Stimulated activated naive CD8-positive, alpha-beta T cell treated with anti-CD3 and anti-CD28 coated beads, Interleukin-15, Interleukin-2, amounts not matched to agents 100 ng/mL and 50 ng/mL, for 24 hours (primary cell): ENCODE measurements at regions not wholly inside any gene's neighbourhood (a gene's known extent, or its start where the extent isn't known, plus 50 kb on each side); places are given as distances from the start of the nearest gene placed in this dataset.

Experiments
- H3K27ac Mint-ChIP-seq: one replicate; pipeline ENCODE4 v1.8.0; 2021; ENCODE audit warnings: mild to moderate bottlenecking, mixed read lengths
- H3K27me3 Mint-ChIP-seq: one replicate; pipeline ENCODE4 v1.8.0; 2021; ENCODE audit warnings: mixed read lengths
- H3K36me3 Mint-ChIP-seq: one replicate; pipeline ENCODE4 v1.8.0; 2021; ENCODE audit warnings: low read depth, mixed read lengths
- H3K4me1 Mint-ChIP-seq: one replicate; pipeline ENCODE4 v1.8.0; 2021; ENCODE audit warnings: low read depth, mixed read lengths
- H3K4me3 Mint-ChIP-seq: one replicate; pipeline ENCODE4 v1.8.0; 2021; ENCODE audit warnings: mild to moderate bottlenecking, mixed read lengths
- H3K9me3 Mint-ChIP-seq: one replicate; pipeline ENCODE4 v1.8.0; 2021; ENCODE audit warnings: mixed read lengths

- H3K36me3 Mint-ChIP-seq, result no peaks in the 10 kb centered on the region
- no peaks in the 10 kb centered on the region for H3K4me1 Mint-ChIP-seq
- H3K4me3 Mint-ChIP-seq, result no peak overlapping the region
- no peak overlapping the region for H3K27ac Mint-ChIP-seq
- no peaks in the 10 kb centered on the region for H3K9me3 Mint-ChIP-seq
- peaks cover 2% of the 10 kb centered on the region for H3K27me3 Mint-ChIP-seq
These were observed 395.7 kb upstream of the MAP3K7 start for GRCh38 chr6:90982581-90982980.

- Mint-ChIP-seq H3K4me1 (no peaks in the 10 kb centered on the region), H3K27ac (no peak overlapping the region), H3K9me3 (no peaks in the 10 kb centered on the region), H3K36me3 (no peaks in the 10 kb centered on the region), H3K27me3 (no peaks in the 10 kb centered on the region), H3K4me3 (no peak overlapping the region)
These were observed 395.2 kb upstream of the MAP3K7 start for GRCh38 chr6:90982051-90982450.

- Mint-ChIP-seq H3K27ac (no peak overlapping the region), H3K4me1 (no peaks in the 10 kb centered on the region), H3K36me3 (no peaks in the 10 kb centered on the region), H3K9me3 (no peaks in the 10 kb centered on the region), H3K4me3 (no peak overlapping the region), H3K27me3 (no peaks in the 10 kb centered on the region)
These were observed 391.2 kb upstream of the MAP3K7 start for GRCh38 chr6:90978046-90978445.

- H3K36me3 Mint-ChIP-seq, result no peaks in the 10 kb centered on the region
- H3K4me1 Mint-ChIP-seq, result no peaks in the 10 kb centered on the region
- H3K9me3 Mint-ChIP-seq, result no peaks in the 10 kb centered on the region
- no peak overlapping the region for H3K4me3 Mint-ChIP-seq
- no peaks in the 10 kb centered on the region for H3K27me3 Mint-ChIP-seq
- H3K27ac Mint-ChIP-seq, result no peak overlapping the region
These were observed 390.6 kb upstream of the MAP3K7 start for GRCh38 chr6:90977513-90977912.

GRCh38 chr6:90976341-90976740 is 389.5 kb upstream of the MAP3K7 start:
- Mint-ChIP-seq H3K27me3 (peaks cover 4% of the 10 kb centered on the region), H3K4me1 (no peaks in the 10 kb centered on the region), H3K36me3 (no peaks in the 10 kb centered on the region), H3K4me3 (no peak overlapping the region), H3K9me3 (no peaks in the 10 kb centered on the region), H3K27ac (no peak overlapping the region)

GRCh38 chr6:90975741-90976140 is 388.9 kb upstream of the MAP3K7 start:
- no peaks in the 10 kb centered on the region for H3K4me1 Mint-ChIP-seq
- H3K4me3 Mint-ChIP-seq, result no peak overlapping the region
- H3K9me3 Mint-ChIP-seq, result no peaks in the 10 kb centered on the region
- no peak overlapping the region for H3K27ac Mint-ChIP-seq
- peaks cover 4% of the 10 kb centered on the region for H3K27me3 Mint-ChIP-seq
- no peaks in the 10 kb centered on the region for H3K36me3 Mint-ChIP-seq

- no peaks in the 10 kb centered on the region for H3K36me3 Mint-ChIP-seq
- H3K9me3 Mint-ChIP-seq, result peaks cover 5% of the 10 kb centered on the region
- H3K4me3 Mint-ChIP-seq, result no peak overlapping the region
- peaks cover 4% of the 10 kb centered on the region for H3K27me3 Mint-ChIP-seq
- no peaks in the 10 kb centered on the region for H3K4me1 Mint-ChIP-seq
- H3K27ac Mint-ChIP-seq, result no peak overlapping the region
These were observed 386.3 kb upstream of the MAP3K7 start for GRCh38 chr6:90973188-90973587.

- Mint-ChIP-seq H3K27me3 (peaks cover 4% of the 10 kb centered on the region), H3K4me3 (no peak overlapping the region), H3K36me3 (no peaks in the 10 kb centered on the region), H3K9me3 (peaks cover 5% of the 10 kb centered on the region), H3K4me1 (no peaks in the 10 kb centered on the region), H3K27ac (no peak overlapping the region)
These were observed 383.8 kb upstream of the MAP3K7 start for GRCh38 chr6:90970672-90971071.

- H3K36me3 Mint-ChIP-seq, result no peaks in the 10 kb centered on the region
- no peak overlapping the region for H3K4me3 Mint-ChIP-seq
- no peak overlapping the region for H3K27ac Mint-ChIP-seq
- H3K27me3 Mint-ChIP-seq, result peaks cover 4% of the 10 kb centered on the region
- no peaks in the 10 kb centered on the region for H3K4me1 Mint-ChIP-seq
- H3K9me3 Mint-ChIP-seq, result peaks cover 5% of the 10 kb centered on the region
These were observed 380.6 kb upstream of the MAP3K7 start for GRCh38 chr6:90967471-90967870.

GRCh38 chr6:90960324-90960723 is 373.5 kb upstream of the MAP3K7 start:
- Mint-ChIP-seq H3K27ac (no peak overlapping the region), H3K9me3 (peaks cover 5% of the 10 kb centered on the region), H3K27me3 (peaks cover 4% of the 10 kb centered on the region), H3K4me1 (no peaks in the 10 kb centered on the region), H3K4me3 (no peak overlapping the region), H3K36me3 (no peaks in the 10 kb centered on the region)

- no peak overlapping the region for H3K27ac Mint-ChIP-seq
- peaks cover 4% of the 10 kb centered on the region for H3K27me3 Mint-ChIP-seq
- peaks cover 5% of the 10 kb centered on the region for H3K9me3 Mint-ChIP-seq
- H3K4me3 Mint-ChIP-seq, result no peak overlapping the region
- no peaks in the 10 kb centered on the region for H3K4me1 Mint-ChIP-seq
- H3K36me3 Mint-ChIP-seq, result no peaks in the 10 kb centered on the region
These were observed 368.4 kb upstream of the MAP3K7 start for GRCh38 chr6:90955246-90955645.

- Mint-ChIP-seq H3K27ac (no peak overlapping the region), H3K9me3 (no peaks in the 10 kb centered on the region), H3K4me1 (no peaks in the 10 kb centered on the region), H3K4me3 (no peak overlapping the region), H3K36me3 (no peaks in the 10 kb centered on the region), H3K27me3 (peaks cover 4% of the 10 kb centered on the region)
These were observed 366.7 kb upstream of the MAP3K7 start for GRCh38 chr6:90953405-90954161.

GRCh38 chr6:90952176-90952575 is 365.3 kb upstream of the MAP3K7 start:
- Mint-ChIP-seq H3K4me3 (no peak overlapping the region), H3K27ac (no peak overlapping the region), H3K4me1 (no peaks in the 10 kb centered on the region), H3K27me3 (peaks cover 3% of the 10 kb centered on the region), H3K9me3 (no peaks in the 10 kb centered on the region), H3K36me3 (no peaks in the 10 kb centered on the region)

- H3K27me3 Mint-ChIP-seq, result no peaks in the 10 kb centered on the region
- no peaks in the 10 kb centered on the region for H3K4me1 Mint-ChIP-seq
- H3K36me3 Mint-ChIP-seq, result no peaks in the 10 kb centered on the region
- no peaks in the 10 kb centered on the region for H3K9me3 Mint-ChIP-seq
- no peak overlapping the region for H3K27ac Mint-ChIP-seq
- no peak overlapping the region for H3K4me3 Mint-ChIP-seq
These were observed 361.7 kb upstream of the MAP3K7 start for GRCh38 chr6:90948540-90948939.

GRCh38 chr6:90947184-90948064 is 360.6 kb upstream of the MAP3K7 start:
- Mint-ChIP-seq H3K27ac (no peak overlapping the region), H3K4me3 (no peak overlapping the region), H3K36me3 (no peaks in the 10 kb centered on the region), H3K27me3 (no peaks in the 10 kb centered on the region), H3K4me1 (no peaks in the 10 kb centered on the region), H3K9me3 (no peaks in the 10 kb centered on the region)
